Fibroblast of pulmonary artery (primary cell): ENCODE measurements at regions not wholly inside any gene's neighbourhood (a gene's known extent, or its start where the extent isn't known, plus 50 kb on each side); places are given as distances from the start of the nearest gene placed in this dataset.
"Not testable (repeated sequence)": the region's sequence is repeated elsewhere in the genome, so short reads cannot be mapped to it uniquely, and the experiment has no call there.

ENCODE experiments used
- DNase-seq: peaks from one replicate; pipeline ENCODE4 v3.0.0-alpha.2; 2010; ENCODE audit warnings: low read depth
- H3K4me3 ChIP-seq: replicated peaks from 2 replicates; pipeline ENCODE4 v1.5.1; 2011; ENCODE audit warnings: low read depth, mild to moderate bottlenecking, control low read depth, low read length, moderate library complexity
- TF ChIP-seq, protein P1 (sequence below): IDR thresholded peaks from 2 replicates; pipeline ENCODE4 v1.5.1; 2011; ENCODE audit warnings: mild to moderate bottlenecking, control low read depth, low read length, inconsistent platforms; ENCODE audit errors: missing control alignments

DNA sequence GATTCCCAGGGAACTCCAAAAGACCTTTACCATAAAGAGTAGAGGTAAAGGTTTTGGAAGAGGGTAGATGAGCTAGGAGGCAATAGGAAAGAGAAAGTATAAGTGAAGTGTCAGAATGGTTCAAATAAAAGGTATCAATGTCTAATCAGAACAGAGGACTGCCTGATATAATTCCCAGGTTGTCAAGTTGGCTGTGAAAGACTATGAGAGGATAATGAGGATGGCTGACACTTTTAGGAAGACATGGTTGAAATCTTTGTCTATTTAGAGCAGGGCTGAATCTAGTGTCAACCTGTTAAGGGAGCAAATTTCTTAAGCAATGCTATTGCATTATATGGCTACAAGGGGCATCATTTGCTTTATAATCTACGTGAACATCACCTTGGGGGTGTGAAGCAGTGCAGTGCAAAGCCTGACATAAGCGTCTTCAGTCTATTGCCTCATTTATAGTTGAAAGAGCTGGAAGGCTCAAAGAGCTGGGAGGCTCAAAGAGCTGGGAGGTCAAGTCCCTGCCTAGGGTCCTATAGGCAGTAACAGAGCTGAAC lies 308.3 kb upstream of the DEPDC1 start:
- TF ChIP-seq, protein P1, sequence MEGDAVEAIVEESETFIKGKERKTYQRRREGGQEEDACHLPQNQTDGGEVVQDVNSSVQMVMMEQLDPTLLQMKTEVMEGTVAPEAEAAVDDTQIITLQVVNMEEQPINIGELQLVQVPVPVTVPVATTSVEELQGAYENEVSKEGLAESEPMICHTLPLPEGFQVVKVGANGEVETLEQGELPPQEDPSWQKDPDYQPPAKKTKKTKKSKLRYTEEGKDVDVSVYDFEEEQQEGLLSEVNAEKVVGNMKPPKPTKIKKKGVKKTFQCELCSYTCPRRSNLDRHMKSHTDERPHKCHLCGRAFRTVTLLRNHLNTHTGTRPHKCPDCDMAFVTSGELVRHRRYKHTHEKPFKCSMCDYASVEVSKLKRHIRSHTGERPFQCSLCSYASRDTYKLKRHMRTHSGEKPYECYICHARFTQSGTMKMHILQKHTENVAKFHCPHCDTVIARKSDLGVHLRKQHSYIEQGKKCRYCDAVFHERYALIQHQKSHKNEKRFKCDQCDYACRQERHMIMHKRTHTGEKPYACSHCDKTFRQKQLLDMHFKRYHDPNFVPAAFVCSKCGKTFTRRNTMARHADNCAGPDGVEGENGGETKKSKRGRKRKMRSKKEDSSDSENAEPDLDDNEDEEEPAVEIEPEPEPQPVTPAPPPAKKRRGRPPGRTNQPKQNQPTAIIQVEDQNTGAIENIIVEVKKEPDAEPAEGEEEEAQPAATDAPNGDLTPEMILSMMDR, result no peak
- no peak for DNase-seq
- H3K4me3 ChIP-seq, result no peak overlapping the region

DNA sequence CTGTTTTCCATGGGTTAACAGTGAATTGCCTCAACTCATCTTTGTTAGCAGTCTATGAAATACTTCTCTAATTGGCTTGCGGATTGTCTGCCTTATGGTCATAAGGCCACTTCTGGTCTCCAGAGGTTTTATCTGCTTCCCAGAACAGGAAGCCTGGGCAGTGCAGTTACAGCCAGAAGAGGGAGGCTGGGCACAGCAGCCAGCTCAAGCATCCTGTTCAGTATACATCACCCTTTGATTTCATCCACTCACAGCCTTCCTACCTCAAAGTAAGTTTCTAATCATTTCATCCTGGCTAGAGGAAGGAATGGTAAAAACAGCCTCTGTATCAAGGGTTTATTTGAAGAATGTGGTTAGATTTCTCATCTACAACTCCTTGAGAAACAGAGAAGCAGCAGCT lies 311.5 kb upstream of the DEPDC1 start:
- DNase-seq, result no peak
- no peak overlapping the region for H3K4me3 ChIP-seq
- TF ChIP-seq, protein P1, result no peak

GRCh38 chr1:68811806-68812205 lies 314.9 kb upstream of the DEPDC1 start:
- DNase-seq, result no peak
- TF ChIP-seq, protein P1, result no peak

GRCh38 chr1:68812333-68812732 lies 315.5 kb upstream of the DEPDC1 start:
- no peak overlapping the region for H3K4me3 ChIP-seq
- TF ChIP-seq, protein P1, result no peak
- DNase-seq, result no peak

More at GRCh38 chr1:68811806-68812205, 314.9 kb upstream of the DEPDC1 start:
- no peak overlapping the region for H3K4me3 ChIP-seq

DNA sequence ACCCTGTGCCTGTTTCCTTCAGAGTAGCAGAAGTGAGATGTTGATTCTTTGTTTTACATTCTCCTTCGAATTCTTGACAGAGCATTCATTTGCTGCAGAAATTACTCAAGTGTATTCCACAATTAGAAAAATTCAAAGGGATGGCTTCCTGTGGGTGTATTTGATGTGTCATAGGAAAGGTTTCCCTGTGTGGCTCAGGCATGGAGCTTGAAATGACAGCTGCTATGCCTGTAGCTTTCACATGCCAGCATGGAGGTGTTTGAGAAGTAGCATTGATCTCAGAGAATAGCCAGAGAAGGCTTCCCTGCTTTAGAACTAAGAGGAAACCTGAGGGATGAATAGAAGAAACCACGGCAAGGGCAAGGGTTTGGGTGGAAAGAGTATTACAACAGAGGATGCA lies 317.2 kb upstream of the DEPDC1 start:
- TF ChIP-seq, protein P1, result no peak
- no peak for DNase-seq
- no peak overlapping the region for H3K4me3 ChIP-seq

- DNase-seq, result no peak
- no peak overlapping the region for H3K4me3 ChIP-seq
- TF ChIP-seq, protein P1, result no peak
These were observed 318.8 kb upstream of the DEPDC1 start for GRCh38 chr1:68815632-68816031.

DNA sequence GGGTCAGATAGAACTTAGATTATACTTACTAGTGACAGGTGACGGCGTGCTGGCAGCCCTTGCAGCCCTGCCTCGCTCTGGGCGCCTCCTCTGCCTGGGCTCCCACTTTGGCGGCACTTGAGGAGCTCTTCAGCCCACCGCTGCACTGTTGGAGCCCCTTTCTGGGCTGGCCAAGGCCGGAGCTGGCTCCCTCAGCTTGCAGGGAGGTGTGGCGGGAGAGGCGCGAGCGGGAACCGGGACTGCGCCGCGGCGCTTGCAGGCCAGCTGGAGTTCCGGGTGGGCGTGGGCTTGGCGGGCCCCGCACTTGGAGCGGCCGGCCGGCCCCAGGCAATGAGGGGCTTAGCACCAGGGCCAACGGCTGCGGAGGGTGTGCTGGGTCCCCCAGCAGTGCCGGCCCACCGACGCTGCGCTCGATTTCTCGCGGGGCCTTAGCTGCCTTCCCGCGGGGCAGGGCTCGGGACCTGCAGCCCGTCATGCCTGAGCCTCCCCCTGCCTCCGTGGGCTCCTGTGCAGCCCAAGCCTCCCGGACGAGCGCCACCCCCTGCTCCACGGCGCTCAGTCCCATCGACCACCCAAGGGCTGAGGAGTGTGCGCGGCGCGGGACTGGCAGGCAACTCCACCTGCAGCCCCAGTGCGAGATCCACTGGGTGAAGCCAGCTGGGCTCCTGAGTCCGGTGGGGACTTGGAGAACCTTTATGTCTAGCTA lies 320.8 kb upstream of the DEPDC1 start:
- not testable (repeated sequence) for DNase-seq, H3K4me3 ChIP-seq
